ENCODE measurements at regions not wholly inside any gene's neighbourhood (a gene's known extent, or its start where the extent isn't known, plus 50 kb on each side); places are given as distances from the start of the nearest gene placed in this dataset.

DNA sequence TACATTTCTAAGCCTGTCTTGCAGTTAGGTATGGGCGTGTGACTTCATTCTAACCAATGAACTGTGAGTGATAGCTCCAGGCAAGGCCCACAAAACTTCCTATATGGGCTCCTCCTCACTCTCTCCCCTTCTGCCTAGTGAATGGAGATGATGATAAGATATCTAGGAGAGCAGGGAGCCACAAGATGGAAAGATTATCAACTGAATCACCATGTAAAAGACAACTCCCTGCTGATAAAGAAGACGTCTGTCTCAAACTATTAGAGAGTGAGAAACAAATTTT, 237.1 kb downstream of the GPD2 start:
- Mint-ChIP-seq H3K27ac (no peak overlapping the region), H3K4me3 (no peak overlapping the region), H3K9me3 (ENCODE audit: insufficient read depth) (no peaks in the 10 kb centered on the region), H3K27me3 (ENCODE audit: low read depth) (no peaks in the 10 kb centered on the region), H3K4me1 (ENCODE audit: low read depth) (no peaks in the 10 kb centered on the region), H3K36me3 (ENCODE audit: low read depth) (no peaks in the 10 kb centered on the region)
- no peak for DNase-seq
- POLR2A ChIA-PET, result no interaction called here
- CTCF ChIA-PET, result no interaction called here
- no peak for ATAC-seq

DNA sequence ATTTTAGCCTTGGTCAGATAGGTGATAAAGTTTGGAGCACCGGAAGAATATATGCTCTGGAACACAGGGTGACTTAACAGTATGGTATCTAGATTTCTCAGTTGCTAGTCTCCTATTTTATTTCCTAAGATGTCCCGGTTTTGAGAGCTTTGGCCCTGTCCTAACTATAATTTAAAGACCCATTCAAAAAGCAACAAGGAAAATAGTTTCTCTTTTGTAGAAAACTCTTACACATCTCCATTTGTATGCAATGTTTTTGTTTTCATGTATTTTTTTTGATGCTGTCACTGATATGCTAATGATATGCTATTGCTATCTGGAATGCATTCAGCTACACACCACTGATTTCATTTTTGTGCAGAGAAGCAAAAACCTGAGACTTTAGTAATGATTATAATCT, 237.8 kb downstream of the GPD2 start:
- Mint-ChIP-seq H3K4me3 (no peak overlapping the region), H3K27me3 (ENCODE audit: low read depth) (no peaks in the 10 kb centered on the region), H3K27ac (no peak overlapping the region), H3K4me1 (ENCODE audit: low read depth) (no peaks in the 10 kb centered on the region), H3K36me3 (ENCODE audit: low read depth) (no peaks in the 10 kb centered on the region), H3K9me3 (ENCODE audit: insufficient read depth) (no peaks in the 10 kb centered on the region)
- POLR2A ChIA-PET, result no interaction called here
- ATAC-seq, result no peak
- CTCF ChIA-PET, result no interaction called here
- no peak for DNase-seq

- ATAC-seq, result no peak
- Mint-ChIP-seq H3K27me3 (ENCODE audit: low read depth) (no peaks in the 10 kb centered on the region), H3K4me3 (no peak overlapping the region), H3K27ac (no peak overlapping the region), H3K4me1 (ENCODE audit: low read depth) (no peaks in the 10 kb centered on the region), H3K36me3 (ENCODE audit: low read depth) (no peaks in the 10 kb centered on the region), H3K9me3 (ENCODE audit: insufficient read depth) (no peaks in the 10 kb centered on the region)
- ChIA-PET POLR2A (no interaction called here), CTCF (no interaction called here)
- no peak for DNase-seq
These were observed 239.7 kb downstream of the GPD2 start for GRCh38 chr2:156675896-156676295.

- DNase-seq, result no peak
- ATAC-seq, result no peak
- Mint-ChIP-seq H3K4me1 (ENCODE audit: low read depth) (no peaks in the 10 kb centered on the region), H3K36me3 (ENCODE audit: low read depth) (no peaks in the 10 kb centered on the region), H3K27me3 (ENCODE audit: low read depth) (no peaks in the 10 kb centered on the region), H3K27ac (no peak overlapping the region), H3K9me3 (ENCODE audit: insufficient read depth) (no peaks in the 10 kb centered on the region), H3K4me3 (no peak overlapping the region)
- CTCF ChIA-PET, result no interaction called here
- POLR2A ChIA-PET, result interaction anchor here (0.7 kb wide), 1 partner anchor 335 kb away, joined by 3 read pairs; no protein-coding TSS in a partner anchor
These were observed 243.6 kb downstream of the GPD2 start for GRCh38 chr2:156679820-156680219.

DNA sequence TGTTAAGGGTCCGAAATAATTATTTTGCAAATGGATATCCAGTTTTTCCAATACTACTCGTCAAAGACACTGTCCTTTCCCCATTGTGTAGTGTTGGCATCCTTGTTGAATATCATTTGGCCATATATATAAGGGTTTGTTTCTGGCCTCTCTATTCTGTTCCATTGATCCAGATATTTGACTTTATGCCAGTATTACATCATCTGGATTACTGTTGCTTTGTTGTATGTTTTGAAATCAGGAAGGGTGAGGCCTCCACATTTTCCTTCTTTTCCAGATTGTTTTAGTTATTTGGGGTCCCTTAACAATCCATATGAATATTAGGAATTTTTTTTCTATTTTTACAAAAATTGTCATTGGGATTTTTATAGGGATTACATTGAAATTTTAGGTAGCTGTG, 244.1 kb downstream of the GPD2 start:
- Mint-ChIP-seq H3K4me1 (ENCODE audit: low read depth) (no peaks in the 10 kb centered on the region), H3K4me3 (no peak overlapping the region), H3K36me3 (ENCODE audit: low read depth) (no peaks in the 10 kb centered on the region), H3K27me3 (ENCODE audit: low read depth) (no peaks in the 10 kb centered on the region), H3K9me3 (ENCODE audit: insufficient read depth) (no peaks in the 10 kb centered on the region), H3K27ac (no peak overlapping the region)
- ATAC-seq (no peak), DNase-seq (no peak)
- ChIA-PET CTCF (no interaction called here), POLR2A (no interaction called here)

DNA sequence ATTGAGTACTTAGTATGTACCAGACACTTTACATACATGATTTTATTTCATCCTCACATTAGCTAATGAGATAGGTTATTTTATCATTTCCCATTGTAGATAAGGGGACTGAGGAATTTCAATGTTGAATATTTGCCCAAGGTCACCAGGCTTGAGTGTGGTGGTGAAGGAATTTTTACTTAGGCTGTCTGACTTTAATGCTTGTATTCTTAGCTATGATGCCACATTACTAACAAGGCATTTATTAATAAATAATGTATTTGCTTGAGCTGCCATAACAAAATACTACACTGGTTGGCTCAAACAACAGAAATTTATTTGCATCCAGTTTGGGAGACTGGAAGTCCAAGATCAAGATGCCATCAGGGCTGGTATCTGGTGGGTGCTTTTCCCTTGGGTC, 250.9 kb downstream of the GPD2 start:
- H3K27me3 Mint-ChIP-seq (ENCODE audit: low read depth), result peaks cover 4% of the 10 kb centered on the region
- DNase-seq (no peak), ATAC-seq (no peak)
- H3K4me1 Mint-ChIP-seq (ENCODE audit: low read depth), result no peaks in the 10 kb centered on the region
- H3K27ac Mint-ChIP-seq, result no peak overlapping the region
- CTCF ChIA-PET, result no interaction called here
- POLR2A ChIA-PET, result no interaction called here
- H3K36me3 Mint-ChIP-seq (ENCODE audit: low read depth), result no peaks in the 10 kb centered on the region
- H3K9me3 Mint-ChIP-seq (ENCODE audit: insufficient read depth), result no peaks in the 10 kb centered on the region
- H3K4me3 Mint-ChIP-seq, result no peak overlapping the region

GRCh38 chr2:156687715-156688114, 251.5 kb downstream of the GPD2 start:
- POLR2A ChIA-PET, result no interaction called here
- Mint-ChIP-seq H3K27me3 (ENCODE audit: low read depth) (peaks cover 4% of the 10 kb centered on the region), H3K27ac (no peak overlapping the region), H3K36me3 (ENCODE audit: low read depth) (no peaks in the 10 kb centered on the region), H3K9me3 (ENCODE audit: insufficient read depth) (no peaks in the 10 kb centered on the region), H3K4me3 (no peak overlapping the region), H3K4me1 (ENCODE audit: low read depth) (no peaks in the 10 kb centered on the region)
- DNase-seq, result no peak
- ATAC-seq, result no peak
- CTCF ChIA-PET, result no interaction called here

- ChIA-PET CTCF (no interaction called here), POLR2A (no interaction called here)
- Mint-ChIP-seq H3K36me3 (ENCODE audit: low read depth) (no peaks in the 10 kb centered on the region), H3K4me1 (ENCODE audit: low read depth) (no peaks in the 10 kb centered on the region), H3K27ac (no peak overlapping the region), H3K9me3 (ENCODE audit: insufficient read depth) (no peaks in the 10 kb centered on the region), H3K27me3 (ENCODE audit: low read depth) (peaks cover 4% of the 10 kb centered on the region), H3K4me3 (no peak overlapping the region)
- ATAC-seq (no peak), DNase-seq (no peak)
These were observed 253.8 kb downstream of the GPD2 start for GRCh38 chr2:156689939-156690338.

- H3K27me3 Mint-ChIP-seq (ENCODE audit: low read depth), result peaks cover 4% of the 10 kb centered on the region
- DNase-seq, result no peak
- ChIA-PET CTCF (no interaction called here), POLR2A (no interaction called here)
- ATAC-seq, result no peak
- H3K4me3 Mint-ChIP-seq, result no peak overlapping the region
- no peaks in the 10 kb centered on the region for H3K9me3 Mint-ChIP-seq (ENCODE audit: insufficient read depth)
- no peaks in the 10 kb centered on the region for H3K4me1 Mint-ChIP-seq (ENCODE audit: low read depth)
- H3K27ac Mint-ChIP-seq, result no peak overlapping the region
- H3K36me3 Mint-ChIP-seq (ENCODE audit: low read depth), result no peaks in the 10 kb centered on the region
These were observed 254.8 kb downstream of the GPD2 start for GRCh38 chr2:156691014-156691413.

GRCh38 chr2:156695020-156695419, 258.8 kb downstream of the GPD2 start:
- ATAC-seq, result no peak

DNA sequence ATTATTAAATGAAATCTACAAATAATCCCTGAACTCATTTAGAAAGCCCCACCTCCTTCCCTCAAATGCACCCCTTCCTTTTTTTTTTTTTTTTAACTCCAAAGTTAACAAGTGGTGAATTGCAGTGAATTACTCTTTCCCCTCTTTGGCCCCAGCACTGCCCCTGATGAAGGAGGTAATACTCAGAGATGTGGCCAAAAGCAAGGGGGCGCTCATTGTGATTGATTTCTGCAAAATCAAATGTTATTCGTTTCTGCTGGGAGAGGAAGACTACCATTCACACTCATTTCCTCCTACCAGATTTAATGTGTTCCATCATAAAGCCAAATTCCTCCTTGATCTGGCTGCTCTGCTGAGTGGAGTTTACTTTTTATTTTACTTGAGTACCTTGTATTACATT, 259.4 kb downstream of the GPD2 start:
- ATAC-seq, result no peak
- H3K4me3 Mint-ChIP-seq, result no peak overlapping the region
- H3K27me3 Mint-ChIP-seq (ENCODE audit: low read depth), result no peaks in the 10 kb centered on the region
- H3K9me3 Mint-ChIP-seq (ENCODE audit: insufficient read depth), result no peaks in the 10 kb centered on the region
- POLR2A ChIA-PET, result no interaction called here
- no peak overlapping the region for H3K27ac Mint-ChIP-seq
- H3K36me3 Mint-ChIP-seq (ENCODE audit: low read depth), result no peaks in the 10 kb centered on the region
- CTCF ChIA-PET, result no interaction called here
- H3K4me1 Mint-ChIP-seq (ENCODE audit: low read depth), result no peaks in the 10 kb centered on the region
- no peak for DNase-seq

More at GRCh38 chr2:156695020-156695419, 258.8 kb downstream of the GPD2 start:
- no peak for DNase-seq
- CTCF ChIA-PET, result no interaction called here
- no peaks in the 10 kb centered on the region for H3K36me3 Mint-ChIP-seq (ENCODE audit: low read depth)
- H3K4me1 Mint-ChIP-seq (ENCODE audit: low read depth), result no peaks in the 10 kb centered on the region
- POLR2A ChIA-PET, result no interaction called here
- H3K27ac Mint-ChIP-seq, result no peak overlapping the region
- H3K9me3 Mint-ChIP-seq (ENCODE audit: insufficient read depth), result no peaks in the 10 kb centered on the region
- H3K27me3 Mint-ChIP-seq (ENCODE audit: low read depth), result peaks cover 2% of the 10 kb centered on the region
- no peak overlapping the region for H3K4me3 Mint-ChIP-seq

DNA sequence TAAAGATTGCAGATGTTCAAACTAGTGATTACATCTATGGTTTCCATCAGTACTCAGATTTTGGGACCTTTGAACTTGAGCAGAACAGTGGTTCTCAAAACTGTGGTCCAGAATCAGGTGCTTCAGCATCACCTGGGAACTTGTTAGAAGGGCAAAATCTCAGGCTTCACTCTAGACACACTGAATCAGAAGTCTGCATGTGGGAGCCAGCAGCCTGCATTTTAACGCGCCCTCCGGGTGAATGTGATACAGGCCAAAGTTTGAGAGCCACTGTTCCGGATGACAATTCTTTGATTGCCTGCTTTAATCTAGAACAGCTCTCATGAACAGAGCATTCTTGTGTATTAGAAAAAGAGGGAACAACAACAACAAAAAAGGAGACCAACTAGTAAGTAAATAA, 261.7 kb downstream of the GPD2 start:
- H3K9me3 Mint-ChIP-seq (ENCODE audit: insufficient read depth), result no peaks in the 10 kb centered on the region
- ATAC-seq (no peak), DNase-seq (no peak)
- ChIA-PET CTCF (no interaction called here), POLR2A (no interaction called here)
- H3K36me3 Mint-ChIP-seq (ENCODE audit: low read depth), result no peaks in the 10 kb centered on the region
- no peaks in the 10 kb centered on the region for H3K4me1 Mint-ChIP-seq (ENCODE audit: low read depth)
- no peak overlapping the region for H3K4me3 Mint-ChIP-seq
- H3K27ac Mint-ChIP-seq, result no peak overlapping the region
- no peaks in the 10 kb centered on the region for H3K27me3 Mint-ChIP-seq (ENCODE audit: low read depth)

- CTCF ChIA-PET, result no interaction called here
- Mint-ChIP-seq H3K4me1 (ENCODE audit: low read depth) (no peaks in the 10 kb centered on the region), H3K27ac (no peak overlapping the region), H3K36me3 (ENCODE audit: low read depth) (no peaks in the 10 kb centered on the region), H3K4me3 (no peak overlapping the region), H3K9me3 (ENCODE audit: insufficient read depth) (no peaks in the 10 kb centered on the region), H3K27me3 (ENCODE audit: low read depth) (no peaks in the 10 kb centered on the region)
- POLR2A ChIA-PET, result no interaction called here
- no peak for DNase-seq
- no peak for ATAC-seq
These were observed 264.5 kb downstream of the GPD2 start for GRCh38 chr2:156700681-156701080.

DNA sequence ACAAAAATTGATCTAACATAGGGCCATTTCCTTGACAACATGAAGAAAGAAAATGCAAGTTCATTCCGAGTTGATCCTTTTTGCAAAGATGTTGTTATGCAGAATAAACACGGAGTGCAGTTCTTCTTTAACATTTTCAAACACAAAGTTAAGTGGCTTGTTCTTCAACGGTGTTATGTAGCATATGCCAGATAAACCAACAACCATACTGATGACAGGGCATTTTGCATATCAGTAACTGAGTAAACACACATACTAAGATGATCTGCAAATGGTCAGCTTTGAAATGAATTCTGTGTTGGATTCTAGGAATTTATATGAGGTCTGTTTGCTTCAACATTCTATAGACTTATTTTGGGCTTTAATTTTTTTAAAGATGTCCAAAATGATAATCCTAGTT, 266.4 kb downstream of the GPD2 start:
- Mint-ChIP-seq H3K27ac (no peak overlapping the region), H3K9me3 (ENCODE audit: insufficient read depth) (no peaks in the 10 kb centered on the region), H3K27me3 (ENCODE audit: low read depth) (no peaks in the 10 kb centered on the region), H3K36me3 (ENCODE audit: low read depth) (no peaks in the 10 kb centered on the region), H3K4me1 (ENCODE audit: low read depth) (no peaks in the 10 kb centered on the region), H3K4me3 (no peak overlapping the region)
- ATAC-seq (no peak), DNase-seq (no peak)
- CTCF ChIA-PET, result no interaction called here
- POLR2A ChIA-PET, result no interaction called here
